Naive thymus-derived CD4-positive, alpha-beta T cell (primary cell): ENCODE measurements at regions not wholly inside any gene's neighbourhood (a gene's known extent, or its start where the extent isn't known, plus 50 kb on each side); places are given as distances from the start of the nearest gene placed in this dataset.

Source experiments
- ATAC-seq: fragments of 150-1000 bp; cut with Tn5 transposase; 2 replicates; pipeline ENCODE4 v1.10.0; 2021; ENCODE audit warnings: mild to moderate bottlenecking, moderate library complexity
- CTCF ChIA-PET: fragments of 350-600 bp; sonication (Branson Sonifier 250); formaldehyde crosslinking; loops from one replicate; lab custom pipeline; 2021; ENCODE audit warnings: antibody characterized with exemption; lab: Charles Lee
- POLR2A ChIA-PET: fragments of 350-600 bp; sonication (Branson Sonifier 250); formaldehyde crosslinking; loops from one replicate; lab custom pipeline; 2021; ENCODE audit warnings: antibody characterized with exemption, inconsistent platforms; lab: Charles Lee
- DNase-seq, 9 donors: peaks; one replicate each; pipeline versions ENCODE4 v3.0.0 to v3.0.0-alpha.2; 2020 to 2022; ENCODE audit warnings: mixed read lengths in 1 of 9
- H3K27ac ChIP-seq: one replicate; pipeline ENCODE4 v1.7.0; 2013; ENCODE audit warnings: mild to moderate bottlenecking, low read depth, low read length, moderate library complexity
- H3K27me3 ChIP-seq, 2 donors: one replicate each; pipeline ENCODE4 v1.7.0; 2013; ENCODE audit warnings: low read length in 2 of 2, mild to moderate bottlenecking in 2 of 2, moderate library complexity in 2 of 2; ENCODE audit not compliant: control insufficient read depth in 2 of 2, insufficient read depth in 2 of 2
- H3K36me3 ChIP-seq, 3 experiments: 1 replicate in 2 of 3; 2 replicates in 1 of 3; pipeline ENCODE4 v1.7.0; 2013; ENCODE audit warnings: low read length in 3 of 3, mild to moderate bottlenecking in 3 of 3, moderate library complexity in 1 of 3; ENCODE audit not compliant: insufficient read depth in 3 of 3, control insufficient read depth in 2 of 3
- H3K4me1 ChIP-seq, 2 donors: one replicate each; pipeline ENCODE4 v1.7.0; 2013; ENCODE audit warnings: low read length in 2 of 2, mild to moderate bottlenecking in 2 of 2, moderate library complexity in 1 of 2; ENCODE audit not compliant: control insufficient read depth in 2 of 2, insufficient read depth in 2 of 2
- H3K4me3 ChIP-seq: 2 replicates; pipeline ENCODE4 v1.7.0; 2013; ENCODE audit warnings: mild to moderate bottlenecking, low read length
- H3K9me3 ChIP-seq, 3 experiments: 1 replicate in 2 of 3; 2 replicates in 1 of 3; pipeline ENCODE4 v1.7.0; 2013; ENCODE audit warnings: low read length in 3 of 3; ENCODE audit not compliant: control insufficient read depth in 2 of 3
- H3K27ac Mint-ChIP-seq, 9 donors: one replicate each; pipeline ENCODE4 v1.8.0; 2020 to 2022; ENCODE audit warnings: mixed read lengths in 9 of 9, mild to moderate bottlenecking in 8 of 9, moderate library complexity in 5 of 9, inconsistent platforms in 2 of 9
- H3K27me3 Mint-ChIP-seq, 5 donors: one replicate each; pipeline ENCODE4 v1.8.0; 2021 to 2022; ENCODE audit warnings: mixed read lengths in 5 of 5, mild to moderate bottlenecking in 1 of 5
- H3K36me3 Mint-ChIP-seq, 5 donors: one replicate each; pipeline ENCODE4 v1.8.0; 2020 to 2022; ENCODE audit warnings: mixed read lengths in 5 of 5, mild to moderate bottlenecking in 3 of 5, inconsistent platforms in 1 of 5
- H3K4me1 Mint-ChIP-seq, 7 donors: one replicate each; pipeline ENCODE4 v1.8.0; 2020 to 2022; ENCODE audit warnings: mixed read lengths in 7 of 7, mild to moderate bottlenecking in 3 of 7, inconsistent platforms in 1 of 7
- H3K4me3 Mint-ChIP-seq, 10 donors: one replicate each; pipeline ENCODE4 v1.8.0; 2020 to 2022; ENCODE audit warnings: mild to moderate bottlenecking in 10 of 10, mixed read lengths in 10 of 10, moderate library complexity in 6 of 10, inconsistent platforms in 2 of 10
- H3K9me3 Mint-ChIP-seq, 11 donors: one replicate each; pipeline ENCODE4 v1.8.0; 2020 to 2022; ENCODE audit warnings: mixed read lengths in 11 of 11, mild to moderate bottlenecking in 4 of 11, inconsistent platforms in 1 of 11, moderate library complexity in 1 of 11
- intact Hi-C, 2 donors: fragments of 100-400 bp; cut with micrococcal nuclease; formaldehyde crosslinking; loops; one replicate each; pipeline ENCODE4 v1.15.1; 2023

- ATAC-seq (no peak), DNase-seq (no peak)
- Mint-ChIP-seq H3K9me3 (peaks cover 0 to 11% (median 0%) of the 10 kb centered on the region in 11 donors), H3K27ac (no peak overlapping the region), H3K36me3 (no peaks in the 10 kb centered on the region), H3K4me3 (no peak overlapping the region), H3K27me3 (peaks cover 0 to 15% (median 0%) of the 10 kb centered on the region in 5 donors), H3K4me1 (no peaks in the 10 kb centered on the region)
- no peaks in the 10 kb centered on the region for H3K36me3 ChIP-seq
- CTCF ChIA-PET, result no interaction called here
- intact Hi-C loops, result no loop called here
- no peaks in the 10 kb centered on the region for H3K4me1 ChIP-seq
- H3K27ac ChIP-seq, result no peak overlapping the region
- H3K27me3 ChIP-seq, result no peaks in the 10 kb centered on the region
- H3K4me3 ChIP-seq, result no peak overlapping the region
- H3K9me3 ChIP-seq, result no peaks in the 10 kb centered on the region
- POLR2A ChIA-PET, result no interaction called here
Observed at GRCh38 chr13:33976965-33977364, 159.0 kb downstream of the RFC3 start.

- no peak for ATAC-seq
- CTCF ChIA-PET, result no interaction called here
- Histone ChIP-seq H3K4me1 (no peaks in the 10 kb centered on the region), H3K4me3 (no peak overlapping the region), H3K36me3 (no peaks in the 10 kb centered on the region), H3K27ac (no peak overlapping the region), H3K9me3 (no peaks in the 10 kb centered on the region), H3K27me3 (no peaks in the 10 kb centered on the region)
- Mint-ChIP-seq H3K27me3 (peaks cover 0 to 17% (median 0%) of the 10 kb centered on the region in 5 donors), H3K4me3 (no peak overlapping the region), H3K4me1 (no peaks in the 10 kb centered on the region), H3K36me3 (no peaks in the 10 kb centered on the region), H3K27ac (no peak overlapping the region), H3K9me3 (peaks cover 0 to 11% (median 0%) of the 10 kb centered on the region in 11 donors)
- DNase-seq, result no peak
- intact Hi-C loops, result no loop called here
- POLR2A ChIA-PET, result no interaction called here
Observed at GRCh38 chr13:33978653-33979052, 160.7 kb downstream of the RFC3 start.

GRCh38 chr13:33992881-33993336 lies 175.0 kb downstream of the RFC3 start:
- no peak overlapping the region for H3K27ac Mint-ChIP-seq
- POLR2A ChIA-PET, result no interaction called here
- CTCF ChIA-PET, result no interaction called here
- H3K27me3 Mint-ChIP-seq, result peaks cover 0 to 10% (median 0%) of the 10 kb centered on the region in 5 donors
- H3K36me3 Mint-ChIP-seq, result no peaks in the 10 kb centered on the region
- Histone ChIP-seq H3K27ac (no peak overlapping the region), H3K4me1 (no peaks in the 10 kb centered on the region), H3K4me3 (no peak overlapping the region), H3K36me3 (no peaks in the 10 kb centered on the region), H3K9me3 (no peaks in the 10 kb centered on the region), H3K27me3 (no peaks in the 10 kb centered on the region)
- intact Hi-C loops, result no loop called here
- H3K9me3 Mint-ChIP-seq, result peaks cover 0 to 5% (median 0%) of the 10 kb centered on the region in 11 donors
- no peak for DNase-seq
- no peak overlapping the region for H3K4me3 Mint-ChIP-seq
- H3K4me1 Mint-ChIP-seq, result peaks cover 0 to 2% (median 0%) of the 10 kb centered on the region in 7 donors
- ATAC-seq, result no peak

- DNase-seq, result no peak
- POLR2A ChIA-PET, result no interaction called here
- H3K27ac Mint-ChIP-seq, result no peak overlapping the region
- CTCF ChIA-PET, result no interaction called here
- intact Hi-C loops, result no loop called here
- Histone ChIP-seq H3K27ac (no peak overlapping the region), H3K27me3 (no peaks in the 10 kb centered on the region), H3K36me3 (no peaks in the 10 kb centered on the region), H3K9me3 (no peaks in the 10 kb centered on the region), H3K4me1 (no peaks in the 10 kb centered on the region), H3K4me3 (no peak overlapping the region)
- H3K4me1 Mint-ChIP-seq, result peaks cover 0 to 2% (median 0%) of the 10 kb centered on the region in 7 donors
- peaks cover 0 to 5% (median 0%) of the 10 kb centered on the region in 11 donors for H3K9me3 Mint-ChIP-seq
- ATAC-seq, result no peak
- H3K36me3 Mint-ChIP-seq, result no peaks in the 10 kb centered on the region
- no peak overlapping the region for H3K4me3 Mint-ChIP-seq
- H3K27me3 Mint-ChIP-seq, result peaks cover 0 to 10% (median 0%) of the 10 kb centered on the region in 5 donors
Observed at GRCh38 chr13:33994198-33994597, 176.2 kb downstream of the RFC3 start.

GRCh38 chr13:33994826-33995502 lies 177.0 kb downstream of the RFC3 start:
- Mint-ChIP-seq H3K27me3 (peaks cover 0 to 10% (median 0%) of the 10 kb centered on the region in 5 donors), H3K9me3 (peaks cover 0 to 5% (median 0%) of the 10 kb centered on the region in 11 donors), H3K4me3 (no peak overlapping the region), H3K27ac (no peak overlapping the region), H3K4me1 (peaks cover 0 to 2% (median 0%) of the 10 kb centered on the region in 7 donors), H3K36me3 (no peaks in the 10 kb centered on the region)
- Histone ChIP-seq H3K27ac (no peak overlapping the region), H3K4me1 (no peaks in the 10 kb centered on the region), H3K9me3 (no peaks in the 10 kb centered on the region), H3K4me3 (no peak overlapping the region), H3K36me3 (no peaks in the 10 kb centered on the region), H3K27me3 (no peaks in the 10 kb centered on the region)
- ATAC-seq (no peak), DNase-seq (no peak)
- intact Hi-C loops, result no loop called here
- ChIA-PET POLR2A (no interaction called here), CTCF (no interaction called here)

GRCh38 chr13:33996636-33997035 lies 178.7 kb downstream of the RFC3 start:
- H3K4me3 Mint-ChIP-seq, result no peak overlapping the region
- ChIA-PET POLR2A (no interaction called here), CTCF (no interaction called here)
- no peak for DNase-seq
- Histone ChIP-seq H3K4me1 (no peaks in the 10 kb centered on the region), H3K4me3 (no peak overlapping the region), H3K9me3 (no peaks in the 10 kb centered on the region), H3K27me3 (no peaks in the 10 kb centered on the region), H3K27ac (no peak overlapping the region), H3K36me3 (no peaks in the 10 kb centered on the region)
- intact Hi-C loops, result no loop called here
- H3K4me1 Mint-ChIP-seq, result peaks cover 0 to 2% (median 0%) of the 10 kb centered on the region in 7 donors
- H3K9me3 Mint-ChIP-seq, result peaks cover 0 to 5% (median 0%) of the 10 kb centered on the region in 11 donors
- peaks cover 0 to 10% (median 0%) of the 10 kb centered on the region in 5 donors for H3K27me3 Mint-ChIP-seq
- ATAC-seq, result no peak
- H3K36me3 Mint-ChIP-seq, result no peaks in the 10 kb centered on the region
- no peak overlapping the region for H3K27ac Mint-ChIP-seq

GRCh38 chr13:33997574-33997973 lies 179.6 kb downstream of the RFC3 start:
- H3K27ac ChIP-seq, result no peak overlapping the region
- H3K4me1 Mint-ChIP-seq, result peaks cover 0 to 2% (median 0%) of the 10 kb centered on the region in 7 donors
- H3K9me3 Mint-ChIP-seq, result peaks cover 0 to 5% (median 0%) of the 10 kb centered on the region in 11 donors
- H3K4me1 ChIP-seq, result no peaks in the 10 kb centered on the region
- peaks cover 0 to 10% (median 0%) of the 10 kb centered on the region in 5 donors for H3K27me3 Mint-ChIP-seq
- intact Hi-C loops, result no loop called here
- no peaks in the 10 kb centered on the region for H3K36me3 Mint-ChIP-seq
- no peaks in the 10 kb centered on the region for H3K9me3 ChIP-seq
- ATAC-seq (no peak), DNase-seq (no peak)
- H3K27me3 ChIP-seq, result no peaks in the 10 kb centered on the region
- H3K27ac Mint-ChIP-seq, result no peak overlapping the region
- H3K4me3 Mint-ChIP-seq, result no peak overlapping the region
- no peak overlapping the region for H3K4me3 ChIP-seq
- ChIA-PET CTCF (no interaction called here), POLR2A (no interaction called here)
- no peaks in the 10 kb centered on the region for H3K36me3 ChIP-seq
